Type B pancreatic cell (in vitro differentiated cells): ENCODE measurements at regions not wholly inside any gene's neighbourhood (a gene's known extent, or its start where the extent isn't known, plus 50 kb on each side); places are given as distances from the start of the nearest gene placed in this dataset.

Source experiments
- DNase-seq: peaks from one replicate; pipeline ENCODE4 v3.0.0; 2021; ENCODE audit warnings: mixed read lengths; ENCODE audit not compliant: unreplicated experiment; ENCODE audit errors: extremely low spot score
- H3K27ac Mint-ChIP-seq: 2 replicates; pipeline ENCODE4 v1.8.0; 2021; ENCODE audit warnings: mild to moderate bottlenecking, mixed read lengths
- H3K27me3 Mint-ChIP-seq: 2 replicates; pipeline ENCODE4 v1.8.0; 2021; ENCODE audit warnings: mixed read lengths
- H3K36me3 Mint-ChIP-seq: 2 replicates; pipeline ENCODE4 v1.8.0; 2021; ENCODE audit warnings: mixed read lengths
- H3K4me1 Mint-ChIP-seq: one replicate; pipeline ENCODE4 v1.8.0; 2021; ENCODE audit warnings: mixed read lengths; ENCODE audit not compliant: unreplicated experiment
- H3K4me3 Mint-ChIP-seq: 2 replicates; pipeline ENCODE4 v1.8.0; 2021; ENCODE audit warnings: mild to moderate bottlenecking, mixed read lengths
- H3K9me3 Mint-ChIP-seq: 2 replicates; pipeline ENCODE4 v1.8.0; 2021; ENCODE audit warnings: mixed read lengths
- TF ChIP-seq, protein P1 (sequence below): fragments of 200-600 bp; sonication (generic); conservative IDR thresholded peaks from 2 replicates; pipeline ENCODE4 v1.5.0; 2021; ENCODE audit warnings: antibody characterized with exemption, mild to moderate bottlenecking

DNA sequence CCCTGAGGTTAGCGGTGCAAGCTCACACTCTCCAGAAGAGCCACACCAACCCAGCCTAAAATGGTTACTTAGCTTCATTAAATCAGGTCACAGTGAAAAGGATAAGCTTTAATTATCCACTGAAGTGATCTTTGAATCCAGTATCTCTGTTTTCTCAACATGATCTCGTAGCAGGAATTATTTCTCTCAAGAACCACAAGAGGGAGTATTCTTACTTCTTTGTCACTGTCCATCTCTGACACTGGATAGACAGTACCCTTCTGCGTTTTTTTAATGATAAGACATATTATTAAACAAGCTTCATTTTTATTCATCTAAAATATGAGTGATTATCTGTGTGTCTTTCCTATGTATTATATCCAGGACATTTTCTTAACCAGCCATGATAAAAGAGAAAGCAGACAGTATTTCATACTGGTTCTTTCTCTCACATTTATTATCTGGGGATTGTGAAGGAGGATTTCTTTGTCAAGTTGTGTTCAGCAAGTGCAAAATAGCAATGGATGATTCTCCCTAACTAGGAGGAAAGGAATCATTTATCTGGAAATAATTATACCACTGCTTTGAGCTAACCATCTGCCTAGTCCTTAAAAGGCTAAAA lies 105.4 kb upstream of the CCDC54 start:
- no peaks in the 10 kb centered on the region for H3K36me3 Mint-ChIP-seq
- H3K4me3 Mint-ChIP-seq = no peak overlapping the region
- H3K9me3 Mint-ChIP-seq = no peaks in the 10 kb centered on the region
- no peak for DNase-seq
- TF ChIP-seq, protein P1, sequence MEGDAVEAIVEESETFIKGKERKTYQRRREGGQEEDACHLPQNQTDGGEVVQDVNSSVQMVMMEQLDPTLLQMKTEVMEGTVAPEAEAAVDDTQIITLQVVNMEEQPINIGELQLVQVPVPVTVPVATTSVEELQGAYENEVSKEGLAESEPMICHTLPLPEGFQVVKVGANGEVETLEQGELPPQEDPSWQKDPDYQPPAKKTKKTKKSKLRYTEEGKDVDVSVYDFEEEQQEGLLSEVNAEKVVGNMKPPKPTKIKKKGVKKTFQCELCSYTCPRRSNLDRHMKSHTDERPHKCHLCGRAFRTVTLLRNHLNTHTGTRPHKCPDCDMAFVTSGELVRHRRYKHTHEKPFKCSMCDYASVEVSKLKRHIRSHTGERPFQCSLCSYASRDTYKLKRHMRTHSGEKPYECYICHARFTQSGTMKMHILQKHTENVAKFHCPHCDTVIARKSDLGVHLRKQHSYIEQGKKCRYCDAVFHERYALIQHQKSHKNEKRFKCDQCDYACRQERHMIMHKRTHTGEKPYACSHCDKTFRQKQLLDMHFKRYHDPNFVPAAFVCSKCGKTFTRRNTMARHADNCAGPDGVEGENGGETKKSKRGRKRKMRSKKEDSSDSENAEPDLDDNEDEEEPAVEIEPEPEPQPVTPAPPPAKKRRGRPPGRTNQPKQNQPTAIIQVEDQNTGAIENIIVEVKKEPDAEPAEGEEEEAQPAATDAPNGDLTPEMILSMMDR = peak; percentile 82
- H3K4me1 Mint-ChIP-seq = no peaks in the 10 kb centered on the region
- H3K27me3 Mint-ChIP-seq = peaks cover 4% of the 10 kb centered on the region
- no peak overlapping the region for H3K27ac Mint-ChIP-seq

DNA sequence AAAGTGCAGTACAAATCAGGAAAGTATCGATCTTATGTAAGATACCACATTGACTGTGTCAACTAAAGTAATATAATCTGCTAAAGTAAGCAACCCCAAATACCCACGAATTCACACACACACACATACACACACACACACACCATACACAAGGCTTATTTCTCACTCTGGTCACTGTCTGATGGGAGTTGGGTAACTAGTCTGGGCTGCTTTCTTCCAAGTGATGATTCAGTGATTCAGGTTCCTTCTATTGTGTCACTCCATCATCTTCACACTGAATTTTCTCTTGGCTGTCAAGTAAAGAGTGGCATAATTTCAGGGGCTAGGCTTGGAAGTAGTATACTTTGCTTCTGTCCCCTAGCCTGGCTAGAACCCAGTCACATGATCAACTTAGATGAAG lies 104.8 kb upstream of the CCDC54 start:
- H3K36me3 Mint-ChIP-seq = no peaks in the 10 kb centered on the region
- no peaks in the 10 kb centered on the region for H3K4me1 Mint-ChIP-seq
- H3K27ac Mint-ChIP-seq = no peak overlapping the region
- DNase-seq = no peak
- no peaks in the 10 kb centered on the region for H3K9me3 Mint-ChIP-seq
- TF ChIP-seq, protein P1 = no peak
- no peak overlapping the region for H3K4me3 Mint-ChIP-seq
- H3K27me3 Mint-ChIP-seq = peaks cover 4% of the 10 kb centered on the region

DNA sequence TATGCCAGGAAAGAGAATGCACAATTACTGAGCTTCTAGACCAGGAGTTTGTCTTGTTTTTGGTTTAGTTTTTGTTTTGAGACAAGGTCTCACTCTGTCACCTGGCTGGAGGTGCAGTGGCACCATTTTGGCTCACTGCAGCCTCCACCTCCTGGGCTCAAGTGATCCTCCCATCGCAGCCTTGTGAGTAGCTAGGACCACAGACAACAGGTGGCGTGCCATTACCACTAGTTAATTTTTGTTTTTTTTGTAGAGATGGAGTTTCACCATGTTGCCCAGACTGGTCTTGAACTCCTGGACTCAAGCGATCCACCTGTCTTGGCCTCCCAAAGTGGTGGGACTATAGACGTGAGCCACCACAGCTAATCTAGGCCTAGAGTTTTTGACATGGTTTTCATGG lies 104.4 kb upstream of the CCDC54 start:
- Mint-ChIP-seq H3K4me1 (no peaks in the 10 kb centered on the region), H3K36me3 (no peaks in the 10 kb centered on the region), H3K4me3 (no peak overlapping the region), H3K27me3 (peaks cover 4% of the 10 kb centered on the region), H3K27ac (no peak overlapping the region), H3K9me3 (no peaks in the 10 kb centered on the region)
- TF ChIP-seq, protein P1 = no peak
- DNase-seq = no peak

DNA sequence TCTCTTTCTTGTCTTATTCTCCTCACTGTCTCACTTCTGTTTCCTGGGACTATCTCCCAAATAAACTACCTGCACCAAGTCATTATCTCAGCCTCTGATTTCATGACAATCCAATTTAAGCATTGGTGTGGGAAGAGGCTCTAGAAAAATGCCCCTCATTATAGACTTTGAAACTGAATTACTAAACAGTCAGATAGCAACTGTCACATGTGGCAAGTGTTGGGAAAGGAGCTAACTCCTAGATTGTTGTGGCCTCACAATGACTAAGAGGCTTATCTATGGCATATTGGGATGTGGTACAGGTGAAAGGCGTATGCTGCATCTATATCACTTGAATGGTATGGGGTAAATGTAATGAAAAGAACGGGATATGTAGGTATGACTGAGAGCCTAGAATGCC lies 103.5 kb upstream of the CCDC54 start:
- H3K27ac Mint-ChIP-seq = no peak overlapping the region
- H3K9me3 Mint-ChIP-seq = no peaks in the 10 kb centered on the region
- H3K4me3 Mint-ChIP-seq = no peak overlapping the region
- peaks cover 4% of the 10 kb centered on the region for H3K27me3 Mint-ChIP-seq
- no peaks in the 10 kb centered on the region for H3K4me1 Mint-ChIP-seq
- TF ChIP-seq, protein P1 = no peak
- no peak for DNase-seq
- no peaks in the 10 kb centered on the region for H3K36me3 Mint-ChIP-seq

DNA sequence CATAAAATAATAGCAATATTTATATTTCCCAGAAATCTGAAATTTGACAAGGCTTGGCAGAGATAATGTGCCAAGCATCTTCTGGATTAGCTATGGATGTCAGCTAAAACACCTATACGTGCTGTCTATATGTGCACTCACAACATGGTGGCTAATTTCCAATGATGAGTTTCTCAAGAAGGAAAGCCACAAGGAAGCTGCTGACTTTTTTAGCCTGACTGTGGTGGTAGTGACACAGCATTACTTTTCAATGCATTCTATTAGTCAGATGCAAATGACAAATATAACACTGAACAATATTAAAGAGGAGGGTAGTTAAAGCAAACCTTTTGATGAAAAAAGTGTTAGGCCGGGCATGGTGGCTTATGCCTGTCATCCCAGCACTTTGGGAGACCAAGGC lies 101.7 kb upstream of the CCDC54 start:
- no peak overlapping the region for H3K27ac Mint-ChIP-seq
- peaks cover 4% of the 10 kb centered on the region for H3K27me3 Mint-ChIP-seq
- DNase-seq = no peak
- TF ChIP-seq, protein P1 = no peak
- no peaks in the 10 kb centered on the region for H3K4me1 Mint-ChIP-seq
- H3K36me3 Mint-ChIP-seq = no peaks in the 10 kb centered on the region
- no peak overlapping the region for H3K4me3 Mint-ChIP-seq
- no peaks in the 10 kb centered on the region for H3K9me3 Mint-ChIP-seq

DNA sequence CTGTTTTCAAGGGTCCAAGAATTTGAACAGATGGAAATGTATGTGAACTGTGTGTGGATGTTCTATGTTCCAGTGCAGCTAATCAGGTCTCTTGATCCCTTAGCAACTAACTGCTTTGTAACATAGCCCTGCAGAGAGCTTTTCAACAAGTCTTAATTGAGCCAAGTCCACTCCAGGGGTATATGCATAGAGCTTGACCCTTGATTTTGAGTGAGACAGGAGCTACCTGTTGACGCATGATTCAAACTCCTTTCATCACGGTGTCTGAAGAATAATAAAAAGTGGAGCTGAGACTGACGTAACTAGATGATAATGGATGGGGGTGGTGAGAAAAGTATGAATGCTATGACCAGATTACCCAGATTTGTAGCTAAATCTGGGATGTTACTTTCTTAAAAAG lies 93.3 kb upstream of the CCDC54 start:
- Mint-ChIP-seq H3K4me3 (no peak overlapping the region), H3K27me3 (peaks cover 3% of the 10 kb centered on the region), H3K36me3 (no peaks in the 10 kb centered on the region), H3K27ac (no peak overlapping the region), H3K9me3 (no peaks in the 10 kb centered on the region), H3K4me1 (no peaks in the 10 kb centered on the region)
- no peak for DNase-seq
- TF ChIP-seq, protein P1 = no peak
